Stimulated activated CD4-positive, alpha-beta T cell treated with anti-CD3 and anti-CD28 coated beads, TNF-alpha, amount 100 ng/mL, for 24 hours (primary cell): ENCODE measurements at regions not wholly inside any gene's neighbourhood (a gene's known extent, or its start where the extent isn't known, plus 50 kb on each side); places are given as distances from the start of the nearest gene placed in this dataset.
"Not testable (repeated sequence)": the region's sequence is repeated elsewhere in the genome, so short reads cannot be mapped to it uniquely, and the experiment has no call there.

Experiments
- DNase-seq, 3 experiments: peaks; one replicate each; pipeline ENCODE4 v3.0.0-alpha.2; 2020; ENCODE audit warnings: low read depth in 3 of 3

GRCh38 chr3:174336784-174337183, 522.4 kb upstream of the NAALADL2 start:
- DNase-seq = no peak

- DNase-seq = no peak
Observed at GRCh38 chr3:174337227-174337626, 521.9 kb upstream of the NAALADL2 start.

- no peak for DNase-seq
Observed at GRCh38 chr3:174340624-174341587, 518.2 kb upstream of the NAALADL2 start.

DNA sequence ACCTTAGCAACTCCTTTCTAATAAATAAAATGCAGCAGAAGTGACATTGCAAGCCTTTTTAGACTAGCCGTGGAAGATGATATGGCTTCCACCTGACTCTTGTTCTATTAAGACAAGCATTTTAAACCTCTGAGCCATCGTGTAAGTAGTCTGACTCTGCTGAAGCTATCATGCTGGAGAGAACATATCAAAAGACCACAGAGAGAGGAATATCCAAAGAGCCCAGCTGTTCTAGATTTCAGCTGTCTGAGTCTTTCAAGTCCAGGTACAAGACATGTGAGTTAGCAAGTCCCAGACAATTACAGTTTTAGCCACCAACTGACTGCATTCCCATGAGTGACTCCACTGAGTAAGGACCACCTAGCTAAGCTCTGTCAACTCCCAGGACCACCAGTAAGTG, 517.0 kb upstream of the NAALADL2 start:
- DNase-seq = no peak

DNA sequence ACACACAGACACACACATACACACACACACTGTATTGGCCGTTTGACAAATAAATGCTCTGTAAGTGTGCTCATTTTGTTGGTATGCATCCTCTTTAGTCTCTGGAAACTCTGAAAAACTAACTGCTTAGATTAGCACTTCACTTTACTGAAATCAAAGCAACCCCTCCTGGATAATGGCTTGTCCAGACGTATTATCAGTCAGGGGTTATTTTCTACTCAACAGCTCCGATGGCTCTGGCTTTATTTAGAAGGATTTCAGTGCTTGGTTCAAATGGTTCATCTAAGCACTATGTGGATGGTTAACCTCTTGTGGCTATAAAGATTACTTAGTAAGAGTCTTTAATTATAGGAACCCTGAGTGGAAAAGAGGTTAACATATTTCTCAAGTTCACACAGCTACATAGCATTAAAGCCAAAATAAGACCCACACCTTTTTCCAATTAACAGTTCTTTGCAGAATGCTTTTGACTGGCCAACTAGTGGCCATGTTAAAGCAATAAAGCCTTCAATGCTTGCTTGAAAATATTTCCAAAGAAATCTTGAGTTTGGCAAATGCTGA, 516.1 kb upstream of the NAALADL2 start:
- DNase-seq = no peak

DNA sequence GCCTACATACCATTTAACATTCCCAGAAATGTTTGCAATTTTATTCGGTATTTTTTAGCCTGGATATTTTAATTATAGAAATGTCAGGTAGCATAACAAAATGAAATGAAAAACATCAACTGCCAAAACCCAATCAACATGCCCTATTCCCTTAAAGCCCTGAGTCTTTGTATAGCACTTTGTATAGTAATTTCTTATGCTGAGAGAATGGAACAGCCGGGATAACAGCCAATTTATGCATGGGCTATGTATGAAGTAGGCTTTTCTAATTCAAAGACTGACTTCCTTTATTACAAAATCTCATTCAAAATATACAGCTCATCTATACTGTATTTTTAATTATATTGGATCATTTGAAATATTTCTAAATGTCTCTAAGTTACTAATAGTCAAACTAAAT, 513.0 kb upstream of the NAALADL2 start:
- DNase-seq = no peak

- no peak for DNase-seq
Observed at GRCh38 chr3:174346571-174346970, 512.6 kb upstream of the NAALADL2 start.

- no peak for DNase-seq
Observed at GRCh38 chr3:174347474-174348138, 511.5 kb upstream of the NAALADL2 start.

DNA sequence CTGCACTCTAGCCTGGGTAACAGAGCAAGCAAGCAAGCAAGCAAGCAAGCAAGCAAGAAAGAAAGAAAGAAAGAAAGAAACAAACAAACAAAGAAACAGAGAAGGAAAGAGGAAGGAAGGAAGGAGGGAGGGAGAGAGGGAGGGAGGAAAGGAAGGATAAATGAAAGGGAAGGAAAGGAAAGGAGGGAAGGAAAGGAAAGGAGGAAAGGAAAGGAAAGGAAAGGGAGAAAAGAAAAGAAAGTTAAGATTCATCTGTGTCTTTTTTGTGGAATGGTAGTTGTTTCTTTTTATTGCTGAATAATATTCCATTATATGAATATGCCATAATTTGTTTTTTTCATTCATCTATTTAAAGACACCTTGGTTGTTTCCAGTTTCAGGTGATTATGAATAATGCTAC, 506.9 kb upstream of the NAALADL2 start:
- DNase-seq = no peak

GRCh38 chr3:174355505-174355904, 503.6 kb upstream of the NAALADL2 start:
- DNase-seq = no peak

DNA sequence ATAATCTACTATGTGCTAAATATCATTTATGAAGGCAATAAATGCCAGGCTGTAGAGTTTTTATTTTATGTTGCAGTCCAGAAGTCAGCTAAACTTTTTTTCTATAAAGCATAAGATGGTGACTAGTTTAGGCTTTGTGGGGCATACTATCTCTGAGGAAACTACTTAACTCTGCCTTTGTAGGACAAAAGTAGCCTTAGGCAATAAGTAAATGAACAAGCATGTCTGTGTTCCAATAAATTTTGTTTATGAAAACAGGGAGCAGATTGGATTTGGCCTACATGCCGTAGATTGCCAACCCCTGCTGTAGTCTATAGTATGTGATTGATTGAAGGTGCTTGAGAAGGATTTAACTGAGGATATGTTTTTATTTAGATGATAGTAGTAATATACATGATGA, 502.5 kb upstream of the NAALADL2 start:
- no peak for DNase-seq

DNA sequence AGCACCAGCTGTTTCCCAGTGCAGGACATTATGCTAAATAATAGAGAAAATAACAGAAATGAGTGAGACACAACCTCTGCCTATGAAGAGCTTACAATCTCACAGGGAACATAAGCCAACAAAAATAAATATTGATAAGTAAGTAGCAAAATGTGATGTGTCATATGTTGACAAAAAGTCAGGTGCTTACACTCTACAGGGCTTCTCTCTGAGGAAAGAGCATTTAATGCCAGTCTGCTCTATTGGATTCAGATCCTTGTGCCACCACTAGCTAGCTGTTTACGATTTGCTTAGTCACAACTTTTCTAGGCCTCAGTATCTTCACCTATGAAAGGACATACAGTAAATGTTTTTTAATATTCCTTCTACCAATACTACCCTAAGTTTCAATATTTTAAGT, 500.9 kb upstream of the NAALADL2 start:
- no peak for DNase-seq

DNA sequence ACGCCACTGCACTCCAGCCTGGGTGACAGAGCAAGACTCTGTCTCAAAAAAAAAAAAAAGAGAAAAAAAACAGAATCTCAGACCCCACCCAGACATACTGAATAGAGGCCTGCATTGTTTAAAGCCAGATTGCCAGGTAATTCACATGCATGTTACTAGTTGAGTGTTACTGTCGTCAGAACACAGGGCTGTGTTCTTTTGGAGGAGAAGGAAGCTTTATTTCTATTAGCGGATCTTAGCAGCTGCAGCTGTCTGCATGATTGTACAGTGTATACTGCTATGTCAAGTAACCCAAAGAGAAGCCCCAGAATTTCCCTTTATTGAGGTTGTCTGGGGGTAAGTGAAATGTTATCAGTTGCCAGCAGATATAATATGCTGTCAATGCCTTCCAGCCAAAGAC, 496.6 kb upstream of the NAALADL2 start:
- no peak for DNase-seq

GRCh38 chr3:174363256-174363655, 495.9 kb upstream of the NAALADL2 start:
- DNase-seq = no peak

- no peak for DNase-seq
Observed at GRCh38 chr3:174365796-174366195, 493.3 kb upstream of the NAALADL2 start.

GRCh38 chr3:174366904-174367303, 492.2 kb upstream of the NAALADL2 start:
- DNase-seq = not testable (repeated sequence)

DNA sequence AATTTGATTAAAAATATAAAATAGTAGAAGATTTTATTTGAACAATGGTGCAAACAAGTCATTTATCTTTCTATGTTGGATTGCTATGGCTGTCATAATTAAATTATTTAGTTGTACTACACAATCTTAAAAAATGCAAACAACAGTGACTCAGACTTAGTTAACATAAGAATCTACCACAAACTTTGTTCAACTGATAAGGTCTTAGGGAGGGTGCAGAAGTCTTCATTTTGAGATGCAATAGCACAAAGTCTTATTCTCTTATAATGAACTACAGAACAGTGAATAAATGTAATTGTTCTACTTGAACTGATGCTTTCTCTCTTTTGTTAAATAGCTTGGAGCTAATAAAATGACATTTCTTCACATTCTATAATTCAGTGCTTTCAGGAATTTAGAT, 482.8 kb upstream of the NAALADL2 start:
- DNase-seq = no peak

DNA sequence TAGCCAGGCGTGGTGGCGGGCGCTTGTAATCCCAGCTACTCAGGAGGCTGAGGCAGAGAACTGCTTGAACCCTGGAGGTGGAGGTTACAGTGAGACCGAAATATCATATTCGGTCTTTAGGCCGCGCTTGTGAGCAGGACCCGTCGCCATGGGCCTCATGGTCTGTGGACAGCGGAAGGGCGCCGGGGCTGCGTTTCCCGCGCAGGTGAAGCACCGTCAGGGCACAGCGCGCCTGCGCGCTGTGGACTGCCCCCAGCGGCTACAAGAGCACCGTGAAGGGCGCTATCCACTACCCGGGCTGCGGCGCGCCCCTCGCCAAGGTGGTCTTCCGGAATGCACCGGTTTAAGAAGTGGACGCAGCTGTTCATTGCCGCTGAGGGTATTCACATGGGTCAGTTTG, 482.0 kb upstream of the NAALADL2 start:
- no peak for DNase-seq

DNA sequence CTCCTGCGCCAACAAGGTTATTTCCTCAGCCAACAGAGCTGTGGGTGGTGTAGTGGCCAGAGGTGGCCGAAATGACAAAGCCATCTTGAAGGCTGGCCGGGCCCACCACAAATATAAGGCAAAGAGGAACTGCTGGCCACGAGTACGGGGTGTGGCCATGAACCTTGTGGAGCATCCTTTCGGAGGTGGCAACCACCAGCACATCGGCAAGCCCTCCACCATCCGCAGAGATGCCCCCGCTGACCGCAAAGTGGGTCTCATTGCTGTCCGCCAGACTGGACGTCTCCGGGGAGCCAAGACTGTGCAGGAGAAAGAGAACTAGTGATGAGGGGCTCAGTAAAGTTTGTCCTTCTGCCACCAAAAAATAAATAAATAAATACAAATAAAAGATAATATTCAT, 481.4 kb upstream of the NAALADL2 start:
- no peak for DNase-seq

GRCh38 chr3:174382878-174383277, 476.3 kb upstream of the NAALADL2 start:
- DNase-seq = no peak

- no peak for DNase-seq
Observed at GRCh38 chr3:174387736-174388135, 471.4 kb upstream of the NAALADL2 start.

GRCh38 chr3:174397848-174398247, 461.3 kb upstream of the NAALADL2 start:
- DNase-seq = no peak

DNA sequence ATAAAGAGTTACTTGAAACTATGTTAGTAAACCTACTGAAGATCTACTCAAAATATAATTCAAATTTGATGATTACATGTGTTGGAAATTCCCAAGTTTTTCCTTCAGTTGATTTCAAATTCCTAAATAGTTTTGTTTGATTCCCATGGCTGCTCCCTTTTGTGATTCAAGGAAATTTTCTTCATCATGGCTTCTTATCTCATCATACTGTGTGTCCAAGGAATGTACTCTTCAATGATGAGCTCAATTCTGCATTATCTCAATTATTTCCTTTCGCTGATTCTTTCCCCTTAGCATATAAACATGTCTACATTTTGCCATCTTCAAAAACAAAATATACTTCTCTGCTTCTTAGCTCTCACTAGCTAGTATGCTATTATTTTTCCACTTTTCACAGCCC, 460.4 kb upstream of the NAALADL2 start:
- DNase-seq = no peak
